ENCODE measurements at regions not wholly inside any gene's neighbourhood (a gene's known extent, or its start where the extent isn't known, plus 50 kb on each side); places are given as distances from the start of the nearest gene placed in this dataset.

DNA sequence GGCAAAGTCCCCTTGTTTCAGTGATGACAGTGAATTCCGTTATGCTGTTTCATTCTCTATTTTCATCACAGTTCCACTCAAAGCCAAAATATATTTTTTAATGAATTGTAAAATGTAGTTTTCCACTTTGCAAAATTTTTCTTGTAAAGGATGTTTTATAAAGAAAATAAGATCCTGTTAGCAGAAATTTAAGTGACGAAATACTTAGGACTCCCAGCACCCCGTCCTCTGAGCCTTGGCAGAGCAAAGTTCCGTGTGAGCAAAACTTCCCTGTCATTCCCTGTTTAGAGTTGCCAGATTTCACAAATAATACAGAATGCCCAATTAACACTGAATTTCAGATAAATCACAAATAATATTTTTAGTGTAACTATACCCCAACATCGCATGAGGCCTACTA is 81.0 kb upstream of the RBPJ start:
- TF ChIP-seq CEBPB (IDR thresholded peaks at IDR 0.05; ENCODE audit: borderline replicate concordance in 1 of 2, low read depth in 2 of 2, low read length in 2 of 2) (no peak), PAX8 (IDR thresholded peaks at IDR 0.05) (no peak), POLR2AphosphoS5 (IDR thresholded peaks at IDR 0.05; ENCODE audit: low read length) (no peak)
- TF ChIP-seq, protein P1, sequence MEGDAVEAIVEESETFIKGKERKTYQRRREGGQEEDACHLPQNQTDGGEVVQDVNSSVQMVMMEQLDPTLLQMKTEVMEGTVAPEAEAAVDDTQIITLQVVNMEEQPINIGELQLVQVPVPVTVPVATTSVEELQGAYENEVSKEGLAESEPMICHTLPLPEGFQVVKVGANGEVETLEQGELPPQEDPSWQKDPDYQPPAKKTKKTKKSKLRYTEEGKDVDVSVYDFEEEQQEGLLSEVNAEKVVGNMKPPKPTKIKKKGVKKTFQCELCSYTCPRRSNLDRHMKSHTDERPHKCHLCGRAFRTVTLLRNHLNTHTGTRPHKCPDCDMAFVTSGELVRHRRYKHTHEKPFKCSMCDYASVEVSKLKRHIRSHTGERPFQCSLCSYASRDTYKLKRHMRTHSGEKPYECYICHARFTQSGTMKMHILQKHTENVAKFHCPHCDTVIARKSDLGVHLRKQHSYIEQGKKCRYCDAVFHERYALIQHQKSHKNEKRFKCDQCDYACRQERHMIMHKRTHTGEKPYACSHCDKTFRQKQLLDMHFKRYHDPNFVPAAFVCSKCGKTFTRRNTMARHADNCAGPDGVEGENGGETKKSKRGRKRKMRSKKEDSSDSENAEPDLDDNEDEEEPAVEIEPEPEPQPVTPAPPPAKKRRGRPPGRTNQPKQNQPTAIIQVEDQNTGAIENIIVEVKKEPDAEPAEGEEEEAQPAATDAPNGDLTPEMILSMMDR (IDR thresholded peaks at IDR 0.05 in 2 of 3, conservative IDR thresholded peaks at IDR 0.05 in 1 of 3; ENCODE audit: control insufficient read depth in 2 of 3, extremely low read depth in 1 of 3, insufficient read depth in 1 of 3, low read depth in 3 of 3, low read length in 3 of 3), result no peak
